PC-9 (cell line): ENCODE measurements at regions not wholly inside any gene's neighbourhood (a gene's known extent, or its start where the extent isn't known, plus 50 kb on each side); places are given as distances from the start of the nearest gene placed in this dataset.

Experiments
- BruUV-seq: library from RNA; stranded (reverse); fragments of 400-500 nt; replicated peaks from 2 replicates; lab custom pipeline; 2021; lab: Mats Ljungman, UMichigan
- CTCF ChIA-PET: fragments of 300-600 bp; sonication (Branson Sonifier 250); formaldehyde crosslinking; loops from one replicate; lab custom pipeline; 2022; ENCODE audit warnings: antibody characterized with exemption; lab: Charles Lee
- POLR2A ChIA-PET: fragments of 300-600 bp; sonication (Branson Sonifier 250); formaldehyde crosslinking; loops from one replicate; lab custom pipeline; 2022; ENCODE audit warnings: antibody characterized with exemption; ENCODE audit not compliant: unreplicated experiment; lab: Charles Lee
- DNase-seq, 2 experiments: peaks; one replicate each; pipeline versions ENCODE4 v3.0.0 to v3.0.0-alpha.2; 2015 to 2022; ENCODE audit warnings: mixed read lengths in 1 of 2
- H2AFZ ChIP-seq: fragments of 200-600 bp; sonication (generic); 2 replicates; pipeline ENCODE4 v1.8.1; 2017; ENCODE audit warnings: antibody characterized with exemption
- H3F3A ChIP-seq: fragments of 200-600 bp; sonication (generic); 2 replicates; pipeline ENCODE4 v1.8.1; 2017; ENCODE audit warnings: antibody characterized with exemption, mild to moderate bottlenecking, low read depth; ENCODE audit not compliant: insufficient read depth
- H3K27ac ChIP-seq: fragments of 200-600 bp; sonication (generic); 2 replicates; pipeline ENCODE4 v1.6.1; 2016; ENCODE audit warnings: mixed run types
- H3K27me3 ChIP-seq: fragments of 200-600 bp; sonication (generic); 2 replicates; pipeline ENCODE4 v1.6.1; 2016; ENCODE audit warnings: low read depth, mixed run types; ENCODE audit not compliant: insufficient read depth
- H3K36me3 ChIP-seq: fragments of 200-600 bp; sonication (generic); 2 replicates; pipeline ENCODE4 v1.6.1; 2016; ENCODE audit warnings: low read depth, mixed run types
- H3K4me1 ChIP-seq: fragments of 200-600 bp; sonication (generic); replicated peaks from 2 replicates; pipeline ENCODE4 v1.6.1; 2016; ENCODE audit warnings: mixed run types; ENCODE audit not compliant: insufficient read depth
- H3K4me2 ChIP-seq: fragments of 200-600 bp; sonication (generic); 2 replicates; pipeline ENCODE4 v1.6.1; 2017; ENCODE audit warnings: mixed run types
- H3K4me3 ChIP-seq: fragments of 200-600 bp; sonication (generic); 2 replicates; pipeline ENCODE4 v1.6.1; 2016; ENCODE audit warnings: mixed run types
- H3K79me2 ChIP-seq: fragments of 200-600 bp; sonication (generic); 2 replicates; pipeline ENCODE4 v1.6.1; 2017; ENCODE audit warnings: low read depth, mixed run types
- H3K9me2 ChIP-seq: fragments of 200-600 bp; sonication (generic); 2 replicates; pipeline ENCODE4 v1.8.1; 2017; ENCODE audit warnings: mild to moderate bottlenecking; ENCODE audit not compliant: insufficient read depth
- H3K9me3 ChIP-seq: fragments of 200-600 bp; sonication (generic); 2 replicates; pipeline ENCODE4 v1.8.1; 2016; ENCODE audit warnings: low read depth; ENCODE audit not compliant: insufficient read depth
- H4K20me1 ChIP-seq: fragments of 200-600 bp; sonication (generic); 2 replicates; pipeline ENCODE4 v1.8.1; 2017; ENCODE audit not compliant: insufficient read depth
- EZH2 ChIP-seq: fragments of 200-600 bp; sonication (generic); IDR thresholded peaks from 2 replicates; pipeline ENCODE4 v1.8.0; 2017; ENCODE audit warnings: antibody characterized with exemption, low read depth
- intact Hi-C: fragments of 100-400 bp; cut with micrococcal nuclease; formaldehyde crosslinking; loops from one replicate; pipeline ENCODE4 v1.10.0; 2022; ENCODE audit not compliant: unreplicated experiment
- TF ChIP-seq, protein P1 (sequence below): fragments of 200-600 bp; sonication (generic); conservative IDR thresholded peaks from 2 replicates; pipeline ENCODE4 v1.6.1; 2017; ENCODE audit warnings: mixed run types, antibody characterized with exemption, mild to moderate bottlenecking, moderate library complexity

DNA sequence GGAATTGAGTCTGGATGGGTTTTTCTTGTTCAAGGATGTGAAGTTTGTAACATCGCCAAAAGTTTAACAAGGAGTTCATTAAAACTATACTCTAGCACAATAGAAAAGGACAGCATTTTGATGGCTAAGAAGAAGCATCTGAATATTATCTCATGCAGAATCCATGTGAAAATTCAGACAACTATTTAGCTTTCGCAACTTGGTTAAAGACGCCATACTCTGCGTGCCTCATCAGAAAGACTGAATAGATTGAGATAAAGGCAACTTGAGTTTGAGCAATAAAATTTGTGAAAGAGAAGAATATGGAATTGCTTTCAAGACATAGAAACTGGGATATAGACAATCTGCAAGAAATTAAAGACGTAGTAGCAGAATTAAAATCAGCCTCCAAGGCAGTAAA, 151.1 kb upstream of the MYOCD start:
- Histone ChIP-seq H3F3A (no peaks in the 10 kb centered on the region), H3K4me1 (no peaks in the 10 kb centered on the region), H3K9me2 (no peaks in the 10 kb centered on the region), H3K9me3 (no peaks in the 10 kb centered on the region), H3K79me2 (no peaks in the 10 kb centered on the region), H3K4me2 (no peak overlapping the region), H3K27me3 (no peaks in the 10 kb centered on the region), H3K4me3 (no peak overlapping the region), H3K27ac (no peak overlapping the region), H2AFZ (no peak overlapping the region), H3K36me3 (no peaks in the 10 kb centered on the region), H4K20me1 (no peaks in the 10 kb centered on the region)
- BruUV-seq = no TSS peak
- ChIA-PET POLR2A (no interaction called here), CTCF (no interaction called here)
- intact Hi-C loops = no loop called here
- TF ChIP-seq EZH2 = no peak
- TF ChIP-seq, protein P1, sequence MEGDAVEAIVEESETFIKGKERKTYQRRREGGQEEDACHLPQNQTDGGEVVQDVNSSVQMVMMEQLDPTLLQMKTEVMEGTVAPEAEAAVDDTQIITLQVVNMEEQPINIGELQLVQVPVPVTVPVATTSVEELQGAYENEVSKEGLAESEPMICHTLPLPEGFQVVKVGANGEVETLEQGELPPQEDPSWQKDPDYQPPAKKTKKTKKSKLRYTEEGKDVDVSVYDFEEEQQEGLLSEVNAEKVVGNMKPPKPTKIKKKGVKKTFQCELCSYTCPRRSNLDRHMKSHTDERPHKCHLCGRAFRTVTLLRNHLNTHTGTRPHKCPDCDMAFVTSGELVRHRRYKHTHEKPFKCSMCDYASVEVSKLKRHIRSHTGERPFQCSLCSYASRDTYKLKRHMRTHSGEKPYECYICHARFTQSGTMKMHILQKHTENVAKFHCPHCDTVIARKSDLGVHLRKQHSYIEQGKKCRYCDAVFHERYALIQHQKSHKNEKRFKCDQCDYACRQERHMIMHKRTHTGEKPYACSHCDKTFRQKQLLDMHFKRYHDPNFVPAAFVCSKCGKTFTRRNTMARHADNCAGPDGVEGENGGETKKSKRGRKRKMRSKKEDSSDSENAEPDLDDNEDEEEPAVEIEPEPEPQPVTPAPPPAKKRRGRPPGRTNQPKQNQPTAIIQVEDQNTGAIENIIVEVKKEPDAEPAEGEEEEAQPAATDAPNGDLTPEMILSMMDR = no peak
- DNase-seq = no peak

DNA sequence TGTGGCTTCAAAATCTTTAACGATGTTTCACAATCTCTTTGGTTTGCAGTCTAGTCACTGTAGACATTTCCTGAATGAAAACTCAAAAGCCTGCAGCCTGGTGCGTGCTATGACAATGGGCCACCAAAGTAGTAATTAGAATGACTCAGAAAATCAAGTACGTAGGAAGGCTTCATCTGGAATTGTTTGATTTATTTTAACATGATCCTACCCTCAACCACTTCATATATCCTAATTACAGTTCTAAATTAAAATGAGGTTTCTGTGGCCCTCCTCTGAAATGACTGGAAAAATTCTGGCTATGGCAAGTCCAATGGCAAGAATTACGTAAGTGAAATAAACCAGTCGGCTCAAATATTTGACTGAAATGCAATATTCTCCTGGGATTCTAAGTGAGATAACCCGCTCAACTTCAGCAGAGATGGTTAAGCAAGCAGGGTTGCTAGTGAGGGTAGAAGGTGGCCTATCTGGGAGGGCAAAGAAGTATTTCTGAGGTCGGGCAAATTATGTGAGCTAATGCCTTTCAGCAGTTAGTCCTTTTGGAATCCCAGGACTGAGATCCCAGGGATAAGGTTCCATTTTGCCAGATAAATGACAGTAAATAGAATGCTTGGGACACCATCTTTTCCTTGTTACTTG, 145.6 kb upstream of the MYOCD start:
- ChIA-PET CTCF (no interaction called here), POLR2A (no interaction called here)
- Histone ChIP-seq H3K27me3 (no peaks in the 10 kb centered on the region), H3K4me1 (no peaks in the 10 kb centered on the region), H3F3A (no peaks in the 10 kb centered on the region), H3K9me3 (no peaks in the 10 kb centered on the region), H3K4me3 (no peak overlapping the region), H4K20me1 (no peaks in the 10 kb centered on the region), H3K79me2 (no peaks in the 10 kb centered on the region), H3K27ac (no peak overlapping the region), H3K4me2 (no peak overlapping the region), H2AFZ (no peak overlapping the region), H3K9me2 (no peaks in the 10 kb centered on the region), H3K36me3 (no peaks in the 10 kb centered on the region)
- DNase-seq = no peak
- intact Hi-C loops = no loop called here
- BruUV-seq = no TSS peak
- no peak for TF ChIP-seq EZH2
- TF ChIP-seq, protein P1 = no peak

DNA sequence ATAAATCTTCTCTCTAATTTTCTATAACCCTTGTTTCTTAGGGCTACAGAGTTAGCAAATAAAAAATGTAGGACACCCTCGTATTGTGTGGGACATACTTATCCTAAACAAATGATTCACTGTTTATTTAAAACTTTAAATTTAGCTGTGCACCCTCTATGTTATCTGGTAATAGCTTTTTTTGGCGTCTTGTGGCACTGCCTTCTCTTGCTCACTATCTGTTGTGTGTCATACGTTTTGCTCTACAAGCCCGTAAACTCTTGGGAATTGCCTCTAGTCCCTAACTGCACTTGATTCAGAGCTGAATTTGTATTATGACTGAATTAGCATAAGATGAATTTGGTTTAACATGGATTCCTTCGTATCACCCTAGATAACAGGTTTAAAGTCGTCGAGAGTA, 144.3 kb upstream of the MYOCD start:
- Histone ChIP-seq H3K9me2 (no peaks in the 10 kb centered on the region), H3K27ac (no peak overlapping the region), H3K4me3 (no peak overlapping the region), H4K20me1 (no peaks in the 10 kb centered on the region), H3K4me1 (no peaks in the 10 kb centered on the region), H3K27me3 (no peaks in the 10 kb centered on the region), H3K79me2 (no peaks in the 10 kb centered on the region), H3K4me2 (no peak overlapping the region), H3F3A (no peaks in the 10 kb centered on the region), H3K9me3 (no peaks in the 10 kb centered on the region), H3K36me3 (no peaks in the 10 kb centered on the region), H2AFZ (no peak overlapping the region)
- TF ChIP-seq, protein P1 = no peak
- no peak for TF ChIP-seq EZH2
- intact Hi-C loops = no loop called here
- BruUV-seq = no TSS peak
- ChIA-PET CTCF (interaction anchor here (0.6 kb wide), 1 partner anchor 13 kb away, joined by 16 read pairs; no protein-coding TSS in a partner anchor), POLR2A (no interaction called here)
- DNase-seq = no peak
